HG03442 (cell line): ENCODE measurements at regions not wholly inside any gene's neighbourhood (a gene's known extent, or its start where the extent isn't known, plus 50 kb on each side); places are given as distances from the start of the nearest gene placed in this dataset.

ENCODE experiments used
- ATAC-seq: cut with Tn5 transposase; IDR thresholded peaks from one replicate; pipeline ENCODE4 v1.9.1; 2021; ENCODE audit warnings: mild to moderate bottlenecking, moderate library complexity; ENCODE audit not compliant: unreplicated experiment

- no peak for ATAC-seq
Measured at GRCh38 chr15:96882121-96882772, 551.7 kb downstream of the NR2F2 start.

GRCh38 chr15:96887730-96888129, 557.2 kb downstream of the NR2F2 start:
- no peak for ATAC-seq

GRCh38 chr15:96888764-96889163, 558.3 kb downstream of the NR2F2 start:
- ATAC-seq, result no peak

- no peak for ATAC-seq
Measured at GRCh38 chr15:96889734-96890480, 559.4 kb downstream of the NR2F2 start.

GRCh38 chr15:96891046-96891445, 560.5 kb downstream of the NR2F2 start:
- no peak for ATAC-seq

GRCh38 chr15:96893159-96893906, 562.8 kb downstream of the NR2F2 start:
- ATAC-seq, result no peak

- no peak for ATAC-seq
Measured at GRCh38 chr15:96894659-96895058, 564.2 kb downstream of the NR2F2 start.

DNA sequence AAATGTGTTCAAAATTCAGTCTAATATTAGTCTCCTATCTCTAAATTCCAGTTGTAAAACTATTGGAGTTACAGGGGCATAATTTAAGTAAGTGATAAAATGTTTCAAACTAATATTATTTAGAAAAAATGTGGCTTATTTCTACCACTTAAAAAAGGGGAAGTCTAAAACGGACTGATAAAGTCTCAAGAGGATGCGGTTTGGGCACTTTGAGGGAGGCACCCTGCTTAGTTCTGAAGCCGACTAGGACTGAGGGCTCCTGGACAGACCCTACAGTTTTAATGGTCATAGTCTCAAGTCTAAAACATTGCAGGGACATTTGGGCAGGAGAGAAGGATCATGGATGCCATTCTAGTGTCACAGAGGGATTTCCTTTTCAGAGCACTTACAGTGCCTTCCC, 566.3 kb downstream of the NR2F2 start:
- no peak for ATAC-seq

GRCh38 chr15:96914081-96914480, 583.6 kb downstream of the NR2F2 start:
- no peak for ATAC-seq

GRCh38 chr15:96916750-96917149, 586.2 kb downstream of the NR2F2 start:
- no peak for ATAC-seq

GRCh38 chr15:96924570-96924969, 594.1 kb downstream of the NR2F2 start:
- no peak for ATAC-seq

GRCh38 chr15:96947296-96948229, 617.1 kb downstream of the NR2F2 start:
- ATAC-seq, result no peak

- no peak for ATAC-seq
Measured at GRCh38 chr15:96948981-96949380, 618.5 kb downstream of the NR2F2 start.

- ATAC-seq, result no peak
Measured at GRCh38 chr15:96958721-96959120, 628.2 kb downstream of the NR2F2 start.

GRCh38 chr15:96959501-96959900, 629.0 kb downstream of the NR2F2 start:
- no peak for ATAC-seq

GRCh38 chr15:96960711-96961480, 630.4 kb downstream of the NR2F2 start:
- ATAC-seq, result no peak

GRCh38 chr15:96966554-96966953, 636.1 kb downstream of the NR2F2 start:
- no peak for ATAC-seq

- no peak for ATAC-seq
Measured at GRCh38 chr15:96969732-96970710, 639.5 kb downstream of the NR2F2 start.

- no peak for ATAC-seq
Measured at GRCh38 chr15:96972201-96972600, 641.7 kb downstream of the NR2F2 start.
